NB4 (cell line): ENCODE measurements at regions not wholly inside any gene's neighbourhood (a gene's known extent, or its start where the extent isn't known, plus 50 kb on each side); places are given as distances from the start of the nearest gene placed in this dataset.

Experiments
- CTCF ChIP-seq: IDR thresholded peaks from one replicate; pipeline ENCODE4 v1.5.1; 2012; ENCODE audit warnings: low read depth, low read length
- MYC ChIP-seq: IDR thresholded peaks from 2 replicates; pipeline ENCODE4 v1.6.1; 2011; ENCODE audit warnings: low read depth, low read length
- POLR2A ChIP-seq: IDR thresholded peaks from 2 replicates; pipeline ENCODE4 v1.6.1; 2011; ENCODE audit warnings: mild to moderate bottlenecking; ENCODE audit not compliant: insufficient read length; ENCODE audit errors: extremely low read depth
- TF ChIP-seq, protein P1 (sequence below): IDR thresholded peaks from 2 replicates; pipeline ENCODE4 v1.6.1; 2011; ENCODE audit warnings: low read depth, low read length

- TF ChIP-seq CTCF (no peak), POLR2A (no peak), MYC (no peak)
- TF ChIP-seq, protein P1, sequence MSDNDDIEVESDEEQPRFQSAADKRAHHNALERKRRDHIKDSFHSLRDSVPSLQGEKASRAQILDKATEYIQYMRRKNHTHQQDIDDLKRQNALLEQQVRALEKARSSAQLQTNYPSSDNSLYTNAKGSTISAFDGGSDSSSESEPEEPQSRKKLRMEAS: no peak
Measured at GRCh38 chr13:58611117-58611516, 979.6 kb downstream of the PCDH17 start.
